ENCODE measurements at regions not wholly inside any gene's neighbourhood (a gene's known extent, or its start where the extent isn't known, plus 50 kb on each side); places are given as distances from the start of the nearest gene placed in this dataset.

GRCh38 chr9:129439242-129439641 is 181.7 kb downstream of the C9orf50 start:
- TF ChIP-seq POLR2AphosphoS5 (IDR thresholded peaks at IDR 0.05; ENCODE audit: borderline replicate concordance, low read depth, low read length) (no peak), EZH2 (IDR thresholded peaks at IDR 0.05) (no peak)
